ENCODE measurements at regions not wholly inside any gene's neighbourhood (a gene's known extent, or its start where the extent isn't known, plus 50 kb on each side); places are given as distances from the start of the nearest gene placed in this dataset.

GRCh38 chr1:62926681-62927252, 142.8 kb downstream of the ATG4C start:
- no peaks in the 10 kb centered on the region for H3K9me3 Mint-ChIP-seq
- DNase-seq (ENCODE audit: extremely low spot score, unreplicated experiment): no peak
- no peaks in the 10 kb centered on the region for H3K4me1 Mint-ChIP-seq (ENCODE audit: unreplicated experiment)
- H3K27ac Mint-ChIP-seq: no peak overlapping the region
- no peaks in the 10 kb centered on the region for H3K36me3 Mint-ChIP-seq
- no peak overlapping the region for H3K4me3 Mint-ChIP-seq
- TF ChIP-seq CTCF (conservative IDR thresholded peaks at IDR 0.05): no peak
- H3K27me3 Mint-ChIP-seq: peaks cover 18% of the 10 kb centered on the region

- TF ChIP-seq CTCF (conservative IDR thresholded peaks at IDR 0.05): no peak
- Mint-ChIP-seq H3K4me1 (ENCODE audit: unreplicated experiment) (no peaks in the 10 kb centered on the region), H3K4me3 (no peak overlapping the region), H3K27me3 (peaks cover 25% of the 10 kb centered on the region), H3K27ac (no peak overlapping the region), H3K36me3 (no peaks in the 10 kb centered on the region), H3K9me3 (no peaks in the 10 kb centered on the region)
- no peak for DNase-seq (ENCODE audit: extremely low spot score, unreplicated experiment)
Observed at GRCh38 chr1:62928885-62929284, 145.0 kb downstream of the ATG4C start.

- no peak overlapping the region for H3K27ac Mint-ChIP-seq
- H3K4me1 Mint-ChIP-seq (ENCODE audit: unreplicated experiment): no peaks in the 10 kb centered on the region
Observed at GRCh38 chr1:62937634-62938296, 153.8 kb downstream of the ATG4C start.

GRCh38 chr1:62941780-62942179, 157.8 kb downstream of the ATG4C start:
- DNase-seq (ENCODE audit: extremely low spot score, unreplicated experiment): no peak
- Mint-ChIP-seq H3K27ac (no peak overlapping the region), H3K9me3 (no peaks in the 10 kb centered on the region), H3K4me3 (no peak overlapping the region), H3K27me3 (peaks cover 46% of the 10 kb centered on the region), H3K4me1 (ENCODE audit: unreplicated experiment) (no peaks in the 10 kb centered on the region), H3K36me3 (no peaks in the 10 kb centered on the region)
- no peak for TF ChIP-seq CTCF (conservative IDR thresholded peaks at IDR 0.05)

More at GRCh38 chr1:62937634-62938296, 153.8 kb downstream of the ATG4C start:
- no peak for DNase-seq (ENCODE audit: extremely low spot score, unreplicated experiment)
- peaks cover 36% of the 10 kb centered on the region for H3K27me3 Mint-ChIP-seq
- TF ChIP-seq CTCF (conservative IDR thresholded peaks at IDR 0.05): no peak
- no peak overlapping the region for H3K4me3 Mint-ChIP-seq
- H3K9me3 Mint-ChIP-seq: no peaks in the 10 kb centered on the region
- H3K36me3 Mint-ChIP-seq: no peaks in the 10 kb centered on the region

- H3K4me3 Mint-ChIP-seq: no peak overlapping the region
- peaks cover 49% of the 10 kb centered on the region for H3K27me3 Mint-ChIP-seq
Observed at GRCh38 chr1:62946511-62946910, 162.6 kb downstream of the ATG4C start.

More at GRCh38 chr1:62946511-62946910, 162.6 kb downstream of the ATG4C start:
- H3K4me1 Mint-ChIP-seq (ENCODE audit: unreplicated experiment): no peaks in the 10 kb centered on the region
- no peak for DNase-seq (ENCODE audit: extremely low spot score, unreplicated experiment)
- no peak overlapping the region for H3K27ac Mint-ChIP-seq
- no peaks in the 10 kb centered on the region for H3K36me3 Mint-ChIP-seq
- TF ChIP-seq CTCF (conservative IDR thresholded peaks at IDR 0.05): no peak
- no peaks in the 10 kb centered on the region for H3K9me3 Mint-ChIP-seq

Measured in type B pancreatic cell (in vitro differentiated cells).